Sigmoid colon (tissue), 6 donors: ENCODE measurements at regions not wholly inside any gene's neighbourhood (a gene's known extent, or its start where the extent isn't known, plus 50 kb on each side); places are given as distances from the start of the nearest gene placed in this dataset.

Source experiments
- DNase-seq: peaks from one replicate; pipeline ENCODE4 v3.0.0-alpha.2; 2019
- H3K27ac ChIP-seq, 4 donors: fragments of 200-600 bp; sonication (generic); one replicate each; pipeline ENCODE4 v1.5.1; 2016 to 2019; ENCODE audit warnings: mild to moderate bottlenecking in 1 of 4
- H3K27me3 ChIP-seq, 3 donors: fragments of 200-600 bp; sonication (generic); one replicate each; pipeline ENCODE4 v1.5.1; 2019; ENCODE audit warnings: mild to moderate bottlenecking in 1 of 3
- H3K36me3 ChIP-seq, 4 donors: fragments of 200-600 bp; sonication (generic); one replicate each; pipeline ENCODE4 v1.5.1; 2016 to 2019
- H3K4me1 ChIP-seq, 4 donors: fragments of 200-600 bp; sonication (generic); one replicate each; pipeline ENCODE4 v1.5.1; 2017 to 2019
- H3K4me3 ChIP-seq, 4 donors: fragments of 200-600 bp; sonication (generic); one replicate each; pipeline ENCODE4 v1.5.1; 2017 to 2019; ENCODE audit warnings: mild to moderate bottlenecking in 2 of 4, moderate library complexity in 1 of 4
- H3K9me3 ChIP-seq, 4 donors: fragments of 200-600 bp in 3 of 4; sonication (generic) in 3 of 4; one replicate each; pipeline versions ENCODE4 v1.5.1 to v1.6.1; 2013 to 2019
- EP300 ChIP-seq, 4 donors: sonication (generic); formaldehyde crosslinking; IDR thresholded peaks; one replicate each; pipeline ENCODE4 v1.6.1; 2017; ENCODE audit warnings: antibody characterized with exemption in 4 of 4
- POLR2A ChIP-seq, 2 donors: fragments of 450-650 bp; IDR thresholded peaks; one replicate each; pipeline ENCODE4 v1.6.1; 2016; ENCODE audit warnings: antibody characterized with exemption in 2 of 2, mild to moderate bottlenecking in 2 of 2, moderate library complexity in 2 of 2
- POLR2AphosphoS5 ChIP-seq, 4 donors: sonication (generic); formaldehyde crosslinking; IDR thresholded peaks; one replicate each; pipeline ENCODE4 v1.6.1; 2017; ENCODE audit warnings: antibody characterized with exemption in 4 of 4
- WGBS, 2 donors: extraction: QIAGEN DNeasy Blood & Tissue Kit; methylation state at CpG; one replicate each; pipeline ENCODE4 v1.1.7; 2013; 5-methylcytosine and 5-hydroxymethylcytosine counted together
- intact Hi-C: fragments of 100-400 bp; cut with DNase I; formaldehyde crosslinking; loops from one replicate; pipeline ENCODE4 v1.15.1; 2023
- TF ChIP-seq, protein P1 (sequence below), 4 experiments: fragments of 450-650 bp in 3 of 4; fragments of 200-600 bp in 1 of 4; IDR thresholded peaks; one replicate each; pipeline ENCODE4 v1.5.1; 2016 to 2019; ENCODE audit warnings: antibody characterized with exemption in 4 of 4, mild to moderate bottlenecking in 3 of 4, moderate library complexity in 2 of 4
- donor health status: healthy with polysubstance abuse.
- donor health status: healthy.

DNA sequence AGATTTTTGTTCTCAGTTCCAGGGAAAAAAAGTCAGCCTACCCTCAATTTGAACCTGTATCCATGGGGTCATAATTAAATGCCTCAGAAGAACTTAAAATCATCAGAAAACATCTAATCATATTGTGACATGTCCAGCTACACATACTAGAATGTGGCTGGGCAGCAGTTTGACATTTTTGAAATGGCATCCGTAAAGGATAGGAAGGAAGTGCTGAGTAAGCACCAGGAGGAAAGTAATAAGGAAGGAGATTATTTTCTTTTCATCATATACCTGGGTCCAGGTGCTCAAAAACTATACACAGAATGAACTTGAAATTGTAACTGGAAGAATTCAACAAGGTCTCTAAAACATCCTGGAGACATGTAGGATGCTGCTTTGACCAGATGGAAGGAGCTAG, 116.9 kb upstream of the RAI14 start:
- H3K4me1 ChIP-seq, result peaks cover 2 to 14% (median 7%) of the 10 kb centered on the region in 4 donors
- no peaks in the 10 kb centered on the region for H3K27me3 ChIP-seq
- no peaks in the 10 kb centered on the region for H3K9me3 ChIP-seq
- intact Hi-C loops, result no loop called here
- no peaks in the 10 kb centered on the region for H3K36me3 ChIP-seq
- H3K4me3 ChIP-seq, result no peak overlapping the region
- TF ChIP-seq POLR2AphosphoS5 (IDR thresholded peaks at IDR 0.05) (no peak), EP300 (IDR thresholded peaks at IDR 0.05) (no peak), POLR2A (IDR thresholded peaks at IDR 0.05) (no peak)
- TF ChIP-seq, protein P1, sequence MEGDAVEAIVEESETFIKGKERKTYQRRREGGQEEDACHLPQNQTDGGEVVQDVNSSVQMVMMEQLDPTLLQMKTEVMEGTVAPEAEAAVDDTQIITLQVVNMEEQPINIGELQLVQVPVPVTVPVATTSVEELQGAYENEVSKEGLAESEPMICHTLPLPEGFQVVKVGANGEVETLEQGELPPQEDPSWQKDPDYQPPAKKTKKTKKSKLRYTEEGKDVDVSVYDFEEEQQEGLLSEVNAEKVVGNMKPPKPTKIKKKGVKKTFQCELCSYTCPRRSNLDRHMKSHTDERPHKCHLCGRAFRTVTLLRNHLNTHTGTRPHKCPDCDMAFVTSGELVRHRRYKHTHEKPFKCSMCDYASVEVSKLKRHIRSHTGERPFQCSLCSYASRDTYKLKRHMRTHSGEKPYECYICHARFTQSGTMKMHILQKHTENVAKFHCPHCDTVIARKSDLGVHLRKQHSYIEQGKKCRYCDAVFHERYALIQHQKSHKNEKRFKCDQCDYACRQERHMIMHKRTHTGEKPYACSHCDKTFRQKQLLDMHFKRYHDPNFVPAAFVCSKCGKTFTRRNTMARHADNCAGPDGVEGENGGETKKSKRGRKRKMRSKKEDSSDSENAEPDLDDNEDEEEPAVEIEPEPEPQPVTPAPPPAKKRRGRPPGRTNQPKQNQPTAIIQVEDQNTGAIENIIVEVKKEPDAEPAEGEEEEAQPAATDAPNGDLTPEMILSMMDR (IDR thresholded peaks at IDR 0.05), result no peak
- H3K27ac ChIP-seq, result no peak overlapping the region
- no peak for DNase-seq
- WGBS, 2 donors, result 12 to 52% methylated on average over 1 of the region's 1 CpG

DNA sequence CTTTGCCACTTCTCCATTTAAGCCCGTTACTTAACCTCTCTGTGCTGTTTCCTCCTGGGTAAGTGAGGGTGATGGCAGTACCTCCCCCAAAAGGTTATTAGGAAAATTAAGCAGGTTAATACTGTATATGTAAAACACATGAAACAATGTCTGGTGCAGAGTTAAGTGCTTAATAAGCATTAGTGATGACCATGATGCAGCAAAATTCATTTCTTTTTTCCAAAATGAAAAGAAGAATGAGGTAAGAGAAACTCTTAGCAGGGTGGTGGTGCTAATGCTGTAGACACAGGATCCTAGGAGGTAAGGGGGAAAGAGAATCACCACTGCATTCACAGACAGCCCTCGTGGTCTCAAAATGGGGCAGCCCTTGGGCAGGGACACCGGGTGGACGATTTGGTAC, 115.1 kb upstream of the RAI14 start:
- no peak overlapping the region for H3K4me3 ChIP-seq
- peaks cover 0 to 2% (median under 1%) of the 10 kb centered on the region in 4 donors for H3K4me1 ChIP-seq
- no peaks in the 10 kb centered on the region for H3K27me3 ChIP-seq
- H3K36me3 ChIP-seq, result no peaks in the 10 kb centered on the region
- TF ChIP-seq, protein P1 (IDR thresholded peaks at IDR 0.05), result no peak
- no peak for TF ChIP-seq EP300 (IDR thresholded peaks at IDR 0.05)
- no peak for TF ChIP-seq POLR2A (IDR thresholded peaks at IDR 0.05)
- no peak for TF ChIP-seq POLR2AphosphoS5 (IDR thresholded peaks at IDR 0.05)
- 92 to 93% methylated on average over 4 of the region's 4 CpGs for WGBS, 2 donors
- DNase-seq, result no peak
- intact Hi-C loops, result no loop called here
- H3K9me3 ChIP-seq, result peaks cover 0 to 10% (median 0%) of the 10 kb centered on the region in 4 donors
- H3K27ac ChIP-seq, result no peak overlapping the region

DNA sequence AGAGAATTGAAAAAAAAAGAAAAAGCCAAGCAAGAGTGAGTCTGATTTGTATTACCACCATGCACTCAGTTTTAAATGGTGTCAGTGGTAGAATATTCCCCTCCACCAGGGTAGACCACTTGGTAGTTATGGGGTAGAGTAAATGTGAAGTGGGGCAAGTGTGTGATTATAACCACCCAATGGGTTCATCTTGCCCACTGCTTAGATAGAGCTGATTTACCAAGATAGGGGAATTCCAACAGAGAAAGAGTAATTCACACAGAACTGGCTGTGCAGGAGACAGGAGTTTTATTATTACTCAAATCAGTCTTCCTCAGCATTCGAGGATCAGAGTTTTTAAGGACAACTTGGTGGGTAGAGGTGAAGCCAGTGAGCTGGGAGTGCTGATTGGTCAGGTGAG, 113.3 kb upstream of the RAI14 start:
- H3K27me3 ChIP-seq, result no peaks in the 10 kb centered on the region
- no peaks in the 10 kb centered on the region for H3K36me3 ChIP-seq
- TF ChIP-seq POLR2AphosphoS5 (IDR thresholded peaks at IDR 0.05) (no peak), EP300 (IDR thresholded peaks at IDR 0.05) (no peak)
- H3K4me1 ChIP-seq, result peaks cover 0 to 2% (median 0%) of the 10 kb centered on the region in 4 donors
- 62 to 79% methylated on average over 1 of the region's 1 CpG for WGBS, 2 donors
- H3K4me3 ChIP-seq, result no peak overlapping the region
- H3K27ac ChIP-seq, result no peak overlapping the region
- intact Hi-C loops, result no loop called here
- DNase-seq, result no peak
- peaks cover 0 to 13% (median 0%) of the 10 kb centered on the region in 4 donors for H3K9me3 ChIP-seq

DNA sequence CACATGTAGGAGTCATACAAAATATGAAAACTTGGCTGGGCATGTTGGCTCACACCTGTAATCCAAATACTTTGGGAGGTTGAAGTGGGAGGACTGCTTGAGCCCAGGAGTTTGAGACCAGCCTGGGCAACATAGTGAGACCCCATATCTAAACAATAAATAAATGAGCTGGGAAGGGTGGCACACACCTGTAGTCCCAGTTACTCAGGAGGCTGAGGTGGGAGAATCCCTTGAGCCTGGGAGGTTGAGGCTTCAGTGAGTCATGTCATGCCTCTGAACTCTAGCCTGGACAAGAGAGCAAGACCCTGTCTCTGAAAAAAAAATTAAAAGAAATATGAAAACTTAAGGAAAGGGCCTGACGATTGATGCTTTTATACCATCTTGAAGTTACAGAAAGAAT, 112.4 kb upstream of the RAI14 start:
- intact Hi-C loops, result no loop called here
- TF ChIP-seq POLR2A (IDR thresholded peaks at IDR 0.05) (no peak), POLR2AphosphoS5 (IDR thresholded peaks at IDR 0.05) (no peak), EP300 (IDR thresholded peaks at IDR 0.05) (no peak)
- TF ChIP-seq, protein P1 (IDR thresholded peaks at IDR 0.05), result no peak

DNA sequence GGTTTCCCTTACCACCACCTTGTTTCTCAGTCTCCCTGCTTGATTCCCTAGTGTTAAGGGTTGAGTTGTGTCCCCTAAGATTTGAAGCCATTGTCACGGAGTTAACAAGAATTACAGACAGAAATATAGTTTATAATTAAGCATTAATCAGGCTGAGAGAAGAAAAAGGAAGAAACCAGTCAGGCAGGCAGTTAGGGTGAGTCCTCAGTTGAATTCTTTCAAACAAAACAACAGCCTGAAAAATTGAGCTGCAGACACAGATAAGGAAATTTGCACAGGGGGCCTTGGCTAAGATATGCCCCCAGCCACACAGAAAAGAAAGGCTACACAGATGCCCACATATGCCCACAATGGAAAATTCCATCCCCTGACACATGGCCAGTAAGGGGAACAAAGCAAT, 111.7 kb upstream of the RAI14 start:
- Histone ChIP-seq H3K4me3 (no peak overlapping the region), H3K27me3 (no peaks in the 10 kb centered on the region), H3K9me3 (peaks cover 0 to 13% (median 0%) of the 10 kb centered on the region in 4 donors), H3K4me1 (peaks cover 0 to 2% (median 0%) of the 10 kb centered on the region in 4 donors), H3K36me3 (no peaks in the 10 kb centered on the region), H3K27ac (no peak overlapping the region)
- DNase-seq, result no peak
- intact Hi-C loops, result no loop called here
- WGBS, 2 donors, result 60 to 74% methylated on average over 1 of the region's 1 CpG
- TF ChIP-seq POLR2A (IDR thresholded peaks at IDR 0.05) (no peak), POLR2AphosphoS5 (IDR thresholded peaks at IDR 0.05) (no peak), EP300 (IDR thresholded peaks at IDR 0.05) (no peak)
- TF ChIP-seq, protein P1 (IDR thresholded peaks at IDR 0.05), result no peak

More for the DNA sequence above, 112.4 kb upstream of the RAI14 start:
- H3K27ac ChIP-seq, result no peak overlapping the region
- peaks cover 0 to 2% (median 0%) of the 10 kb centered on the region in 4 donors for H3K4me1 ChIP-seq
- H3K36me3 ChIP-seq, result no peaks in the 10 kb centered on the region
- H3K9me3 ChIP-seq, result peaks cover 0 to 13% (median 0%) of the 10 kb centered on the region in 4 donors
- no peak overlapping the region for H3K4me3 ChIP-seq
- DNase-seq, result no peak
- H3K27me3 ChIP-seq, result no peaks in the 10 kb centered on the region
- WGBS, 2 donors, result 51 to 60% methylated on average over 1 of the region's 1 CpG
